Nucleus accumbens (tissue), 56 donors: ENCODE measurements at regions not wholly inside any gene's neighbourhood (a gene's known extent, or its start where the extent isn't known, plus 50 kb on each side); places are given as distances from the start of the nearest gene placed in this dataset.

Source experiments
- DNase-seq, 56 donors: peaks; one replicate each; lab custom pipeline; 2025; lab: John Stamatoyannopoulos, UW

DNA sequence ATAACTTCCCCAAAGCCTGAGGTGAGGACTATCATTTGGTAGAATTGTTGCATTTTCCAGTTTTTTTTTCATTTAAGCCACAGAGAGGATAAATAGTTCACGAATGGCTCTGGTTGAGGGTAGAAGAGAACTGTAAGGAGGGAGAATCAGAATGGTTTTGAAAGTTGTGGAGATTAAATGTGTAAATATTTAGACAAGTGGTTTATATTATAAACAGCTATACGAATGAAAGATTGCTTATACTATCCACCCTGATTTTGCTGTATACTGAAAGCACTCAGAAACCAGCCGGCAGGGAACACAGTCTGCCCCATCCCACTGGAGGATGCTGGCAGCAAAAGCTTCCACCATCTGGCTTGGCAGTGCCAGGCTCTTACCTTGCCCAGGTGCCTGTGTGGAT lies 341.1 kb downstream of the RAPGEF2 start:
- DNase-seq: no peak

DNA sequence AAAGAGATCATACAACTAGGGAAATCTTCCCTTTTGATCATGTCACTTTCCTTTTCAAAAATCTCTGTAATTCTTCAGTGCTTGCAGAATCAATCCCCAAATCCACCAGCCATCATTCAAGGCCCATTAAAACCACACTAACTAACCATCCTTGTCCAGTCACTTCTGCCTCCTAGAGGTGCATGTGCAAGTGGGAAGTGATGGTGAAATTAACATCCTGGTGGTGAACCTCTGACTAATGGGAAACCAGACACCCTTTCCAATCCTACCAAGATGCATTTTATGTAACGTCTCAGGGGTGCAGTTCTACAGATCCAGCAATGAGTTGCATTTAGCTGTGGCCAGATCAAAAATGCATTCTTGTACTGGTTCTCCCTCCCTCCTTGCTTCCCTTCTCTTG lies 341.8 kb downstream of the RAPGEF2 start:
- no peak for DNase-seq

DNA sequence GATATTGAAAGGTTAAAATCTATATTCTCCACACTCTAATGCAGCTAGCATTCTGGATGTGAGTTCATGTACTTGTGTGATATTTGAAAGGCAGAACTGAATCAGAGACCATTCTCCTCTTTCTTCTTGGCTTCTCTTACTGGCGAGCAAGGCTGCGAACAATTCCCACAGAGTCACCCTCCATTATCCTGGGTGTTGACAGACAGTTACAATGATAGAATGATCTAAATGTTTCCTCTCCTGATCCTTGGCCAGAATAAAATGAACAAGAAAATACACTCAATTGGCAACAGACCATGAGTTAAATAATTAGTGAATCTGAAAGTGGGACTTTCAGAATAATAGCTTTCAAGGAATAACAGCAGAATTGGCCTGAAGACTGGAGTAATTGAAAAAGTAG lies 342.8 kb downstream of the RAPGEF2 start:
- DNase-seq: no peak

DNA sequence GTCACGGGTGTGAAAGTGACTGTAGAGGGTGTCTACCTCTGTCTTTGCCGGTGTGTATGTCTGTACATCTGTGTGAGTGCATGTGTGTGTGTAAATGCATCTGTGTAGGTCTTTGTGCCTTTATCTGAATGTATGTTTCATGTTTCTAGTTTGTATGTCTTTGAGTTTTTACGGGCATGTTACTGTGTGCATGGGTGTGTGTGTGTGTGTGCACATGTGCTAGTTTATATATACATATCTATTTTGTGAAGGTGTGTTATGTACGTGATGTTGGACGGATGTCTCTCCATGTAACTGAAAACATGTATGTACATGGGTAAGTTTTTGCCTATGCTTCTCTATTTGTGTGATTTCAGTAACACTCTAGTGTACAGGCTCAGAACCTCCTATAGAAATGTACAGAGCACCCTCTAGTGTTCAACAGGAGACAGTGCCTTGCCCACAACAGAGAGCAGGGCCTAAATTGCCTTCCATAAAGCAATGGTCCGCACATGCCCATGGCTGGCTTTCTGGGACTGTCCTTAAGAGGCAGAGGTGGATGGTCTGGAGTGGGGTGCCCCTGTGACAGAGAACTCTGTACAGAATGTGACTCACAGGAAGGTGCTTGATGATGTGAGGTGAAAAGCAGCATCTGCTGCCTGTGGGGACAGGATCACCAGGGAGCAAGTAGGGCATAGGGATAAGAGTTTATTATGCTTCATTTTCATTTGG lies 343.5 kb downstream of the RAPGEF2 start:
- DNase-seq: peak in 48 of 56 donors; percentile 1 to 64 (median 16)

DNA sequence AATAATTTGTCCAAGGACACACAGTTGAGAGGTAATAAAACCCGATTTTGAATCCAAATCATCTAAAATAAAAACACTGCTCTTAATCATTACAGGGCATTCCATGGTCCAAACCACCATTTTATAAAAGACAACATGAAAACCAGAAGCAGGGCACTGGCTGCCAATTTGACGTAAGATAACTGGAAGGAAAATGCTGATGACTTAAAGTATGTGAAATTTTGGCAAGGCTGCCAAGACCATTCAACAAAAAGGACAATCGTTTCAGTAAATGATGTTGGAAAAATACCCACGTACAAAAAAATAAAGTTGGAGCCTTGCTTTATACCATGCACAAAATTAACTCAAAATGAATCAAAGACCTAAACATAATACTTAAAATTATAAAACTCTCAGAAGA lies 344.4 kb downstream of the RAPGEF2 start:
- DNase-seq: no peak

DNA sequence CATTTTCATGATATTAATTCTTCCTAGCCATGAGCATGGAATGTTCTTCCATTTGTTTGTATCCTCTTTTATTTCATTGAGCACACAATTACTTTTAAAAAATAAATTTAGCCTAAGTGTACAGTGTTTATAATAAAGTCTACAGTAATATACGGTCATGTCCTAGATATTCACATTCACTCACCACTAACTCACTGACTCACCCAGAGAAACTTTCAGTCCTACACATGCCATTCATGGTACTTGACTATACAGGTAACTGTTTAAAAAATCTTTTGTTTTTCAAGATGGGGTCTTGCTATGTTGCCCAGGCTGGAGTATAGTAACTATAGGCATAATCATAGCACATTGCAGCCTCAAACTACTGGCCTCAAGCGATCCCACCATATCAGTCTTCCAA lies 348.1 kb downstream of the RAPGEF2 start:
- no peak for DNase-seq

DNA sequence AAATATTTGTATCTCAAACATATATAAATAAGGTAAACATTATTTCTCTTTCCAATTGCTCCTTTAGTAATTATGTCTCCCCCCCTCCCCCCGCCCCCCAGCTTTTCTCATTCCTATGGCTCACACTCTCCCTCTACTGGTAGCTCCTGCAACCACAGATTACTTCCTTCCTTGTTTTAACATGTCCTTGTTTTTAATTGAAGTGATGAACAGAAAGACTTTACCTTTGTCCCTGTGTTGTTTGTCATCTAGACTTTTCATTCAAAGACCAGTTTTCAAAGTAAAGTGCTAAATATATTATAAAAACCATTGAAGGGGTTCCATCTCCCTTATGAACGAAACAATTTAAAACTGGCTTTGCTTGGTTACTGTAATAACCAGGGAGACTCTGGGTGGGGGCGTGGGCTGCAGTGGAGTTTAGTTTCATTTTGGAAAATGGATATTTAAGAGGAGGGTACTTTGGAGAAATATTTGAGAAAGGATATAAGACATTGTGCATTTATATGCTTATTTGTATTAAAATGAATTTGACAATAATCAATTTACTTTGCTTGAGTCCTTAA lies 352.9 kb downstream of the RAPGEF2 start:
- peak in 9 of 56 donors; percentile 2 to 51 (median 11) for DNase-seq

DNA sequence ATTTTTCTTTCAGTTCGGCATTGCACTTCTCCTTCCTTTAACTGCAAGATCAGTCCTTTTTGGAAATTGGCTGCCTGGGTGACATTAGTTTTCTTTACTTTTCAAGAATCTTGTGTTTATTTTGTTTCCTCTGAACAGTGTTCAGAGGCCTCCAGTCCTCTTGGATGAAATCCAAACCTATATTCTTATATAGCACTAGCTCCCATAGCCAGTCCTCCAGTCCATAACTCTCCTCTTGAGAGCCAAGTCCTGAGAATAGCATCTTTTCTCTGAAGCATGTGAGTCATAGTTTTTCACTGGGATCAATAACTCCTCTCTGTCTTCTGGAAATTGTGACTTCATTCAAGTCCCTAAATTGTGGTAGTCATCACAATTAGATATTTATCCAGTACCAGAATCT lies 357.5 kb downstream of the RAPGEF2 start:
- no peak for DNase-seq

DNA sequence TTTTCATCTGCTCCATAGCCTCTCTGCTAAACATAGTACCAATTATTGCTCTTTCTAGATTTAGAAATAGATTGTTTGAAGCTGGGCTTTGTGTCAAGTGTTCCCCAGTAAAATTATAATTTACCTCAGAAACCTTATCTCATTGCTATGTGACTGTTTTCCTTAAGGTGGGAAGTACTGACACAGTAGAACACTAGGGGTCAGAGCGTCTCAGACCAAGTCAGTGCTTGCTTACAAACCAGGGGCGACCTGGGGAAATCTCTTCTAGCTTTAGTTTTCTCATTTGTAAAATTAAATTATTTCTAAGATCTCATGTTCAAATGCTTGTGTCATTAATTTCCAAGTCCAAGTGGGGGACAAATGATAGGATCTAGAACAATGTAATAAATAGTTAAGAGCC lies 360.4 kb downstream of the RAPGEF2 start:
- no peak for DNase-seq

DNA sequence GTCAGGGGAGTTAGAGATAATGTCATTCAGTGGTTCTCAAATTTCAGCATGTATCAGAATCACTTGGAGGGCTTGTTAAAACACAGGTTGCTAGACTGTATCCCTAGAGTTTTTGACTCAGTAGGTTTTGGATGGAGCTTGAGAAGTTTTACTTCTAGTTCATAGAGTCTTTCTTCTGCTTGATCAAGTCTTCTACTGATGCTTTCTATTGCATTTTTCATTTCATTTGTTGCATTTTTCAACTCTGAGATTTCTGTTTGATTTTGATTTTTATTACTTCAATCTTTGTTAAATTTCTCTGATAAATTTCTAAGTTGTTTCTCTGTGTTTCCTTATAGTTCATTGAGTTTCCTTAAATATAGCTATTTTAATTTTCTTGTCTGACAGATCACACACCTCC lies 361.4 kb downstream of the RAPGEF2 start:
- DNase-seq: no peak

DNA sequence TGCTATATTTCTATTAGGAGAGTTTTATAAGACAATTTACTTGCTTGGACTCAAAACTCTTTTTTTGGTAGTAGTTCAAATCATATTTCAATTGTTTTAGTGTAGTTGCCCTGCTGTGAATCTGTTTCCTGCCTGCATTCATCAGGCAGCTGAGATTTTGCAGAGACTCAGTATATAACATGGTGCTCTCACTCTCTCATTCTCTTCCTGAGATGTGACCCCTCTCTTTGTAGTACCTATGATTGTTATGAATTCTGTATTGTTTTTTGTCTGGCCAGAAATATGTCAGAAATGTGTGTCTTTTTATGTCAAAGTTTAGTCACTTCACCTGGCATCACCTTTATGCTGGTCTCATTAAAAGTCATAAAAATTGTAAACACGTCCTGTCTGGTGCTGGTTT lies 374.0 kb downstream of the RAPGEF2 start:
- DNase-seq: no peak

DNA sequence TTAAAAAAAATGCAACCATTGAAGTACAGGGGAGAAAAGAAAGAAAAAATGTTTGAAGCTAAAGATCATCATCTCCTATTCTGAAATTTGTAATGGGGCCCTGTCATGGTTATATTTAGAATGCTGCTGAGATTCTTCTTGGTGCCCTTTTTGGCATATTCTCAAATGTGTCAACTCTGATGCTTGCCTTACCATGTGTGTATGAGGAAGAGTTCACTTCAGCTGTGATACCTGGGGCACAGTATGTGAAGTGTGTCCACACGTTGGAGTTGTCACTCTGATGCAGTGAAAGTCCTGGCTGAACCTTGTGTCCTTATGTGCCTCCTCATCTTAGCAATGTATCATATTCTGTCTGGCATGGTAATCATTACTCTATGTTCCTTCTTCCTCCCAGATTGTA lies 377.9 kb downstream of the RAPGEF2 start:
- DNase-seq: no peak

DNA sequence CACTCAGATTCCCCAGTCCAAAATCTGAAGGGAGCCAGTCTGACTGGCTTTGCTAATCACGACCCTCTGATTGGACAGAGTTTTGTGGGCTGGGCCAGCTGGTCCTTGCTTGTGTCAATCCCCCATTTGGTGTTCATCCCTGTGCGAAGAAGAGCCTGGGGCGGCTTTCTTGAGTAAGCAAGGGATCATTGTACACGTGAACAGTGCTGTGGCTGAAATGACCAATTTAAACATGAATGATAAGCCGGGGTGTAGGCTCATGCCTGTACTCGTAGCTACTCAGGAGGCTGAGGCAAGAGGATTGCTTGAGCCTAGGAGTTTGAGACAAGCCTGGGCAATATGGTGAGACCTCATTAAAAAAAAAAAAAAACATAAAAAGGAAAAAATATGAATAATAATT lies 379.1 kb downstream of the RAPGEF2 start:
- DNase-seq: no peak

DNA sequence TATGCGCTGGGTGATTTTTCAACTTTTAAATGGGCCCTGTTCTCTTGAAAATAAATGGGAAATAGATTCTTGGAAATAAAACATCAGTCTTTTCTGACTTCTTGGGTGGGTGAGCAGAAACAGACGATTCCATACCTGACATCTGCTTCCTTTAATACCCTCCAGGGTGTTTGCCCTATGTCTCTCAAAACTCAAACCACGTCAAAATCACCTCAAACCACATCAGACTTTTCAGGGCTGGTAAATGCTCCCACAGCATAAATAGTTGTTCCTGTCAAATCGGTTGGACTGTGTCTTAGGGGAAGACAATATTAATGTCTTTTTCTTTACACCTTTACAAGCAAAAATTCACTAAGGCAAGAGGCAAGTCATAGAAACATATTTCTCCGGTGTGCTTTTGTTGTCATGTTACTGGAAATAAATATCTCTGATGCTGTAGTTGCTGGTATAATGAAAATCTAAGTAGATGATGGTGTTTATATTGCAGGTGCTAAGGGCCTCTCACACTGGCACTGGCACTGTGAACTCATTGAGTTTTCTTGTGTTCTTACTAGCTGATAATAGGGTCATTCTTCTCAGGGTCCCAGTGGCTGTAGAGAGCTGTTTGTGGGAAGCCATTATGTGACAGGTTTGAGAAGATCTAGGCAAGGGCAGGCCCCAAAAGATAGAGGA lies 380.4 kb downstream of the RAPGEF2 start:
- no peak for DNase-seq

DNA sequence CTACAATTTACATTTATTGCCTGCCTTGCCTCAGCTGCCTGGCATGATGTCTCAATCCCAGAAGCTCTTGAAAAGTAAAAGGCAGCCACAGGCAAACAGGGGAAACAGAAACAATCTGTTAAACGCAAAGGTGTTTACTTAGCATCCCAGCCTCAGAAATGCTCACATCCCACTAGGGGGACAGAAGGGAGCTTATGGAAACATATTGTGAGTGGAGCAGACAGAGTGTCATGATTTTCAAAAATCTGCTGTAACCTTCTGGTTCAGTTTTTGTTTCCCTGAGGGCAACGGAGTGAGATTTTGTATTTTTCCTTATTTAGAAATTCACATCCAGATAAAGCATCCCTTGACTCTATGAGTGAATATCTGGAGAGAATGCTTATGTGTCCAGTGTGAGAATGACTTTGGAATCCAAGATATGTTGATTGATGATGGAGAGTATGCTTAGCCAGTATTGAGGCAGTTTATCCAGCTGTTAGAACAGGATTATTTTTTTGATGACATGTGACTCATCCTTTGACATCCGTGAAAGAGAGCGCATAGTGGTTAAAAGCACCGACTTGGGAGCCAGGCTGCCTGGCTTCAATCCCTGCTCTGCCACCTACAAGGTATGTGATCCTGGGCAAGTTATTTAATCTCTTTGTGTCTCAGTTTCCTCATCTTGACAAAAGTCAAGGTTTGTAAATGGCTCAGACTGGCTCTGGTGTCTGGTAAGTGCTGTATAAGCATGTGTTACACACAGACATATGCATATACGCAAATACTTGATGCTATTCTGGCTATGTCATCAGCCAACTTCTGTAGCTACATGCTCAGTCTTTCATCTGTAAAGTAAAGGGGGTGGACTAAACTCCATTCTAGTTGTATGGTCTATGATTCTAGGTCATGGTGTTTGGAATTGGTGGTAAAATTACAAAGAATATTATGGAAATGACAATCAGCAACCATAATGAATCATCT lies 381.2 kb downstream of the RAPGEF2 start:
- no peak for DNase-seq

DNA sequence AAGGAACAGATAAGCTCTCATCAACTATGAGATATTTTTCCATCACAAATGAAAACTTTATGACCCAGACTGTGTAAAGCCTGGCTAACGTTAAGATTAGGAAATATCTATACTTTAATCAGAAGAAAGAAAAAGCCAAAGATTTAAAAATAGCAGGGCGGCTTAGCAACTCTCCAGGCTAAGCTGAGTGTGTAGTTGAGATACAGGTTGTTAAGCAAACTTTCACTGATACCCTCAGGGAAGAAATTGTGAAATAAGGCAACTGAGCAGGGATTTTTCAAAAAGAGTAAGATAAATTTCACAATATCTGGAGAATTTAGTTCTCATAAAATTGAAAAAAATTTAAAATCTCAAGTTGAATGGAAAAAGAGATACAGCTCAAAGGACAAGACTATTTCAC lies 382.0 kb downstream of the RAPGEF2 start:
- DNase-seq: no peak

DNA sequence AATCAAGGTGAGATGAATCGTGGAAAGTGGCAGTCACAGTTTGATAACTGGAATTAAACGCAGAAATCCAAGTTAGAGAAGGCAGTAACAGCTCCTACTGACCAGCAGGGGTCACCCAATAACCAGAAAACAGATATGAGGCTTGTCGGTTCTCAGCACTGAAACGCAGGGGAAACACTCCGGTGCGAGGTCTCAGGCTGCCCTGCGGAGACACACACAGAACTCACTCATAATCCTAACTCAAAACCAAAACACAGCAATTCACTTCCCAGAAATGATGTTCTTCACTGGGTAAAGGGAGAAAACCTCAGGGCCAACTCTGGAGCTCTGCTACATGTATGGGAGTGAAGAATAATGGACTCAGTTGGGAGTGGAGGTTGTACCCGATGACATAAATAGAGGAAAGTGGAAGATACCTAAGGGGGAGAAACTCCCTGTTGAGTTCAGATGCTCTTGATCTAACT lies 384.4 kb downstream of the RAPGEF2 start:
- peak in 47 of 56 donors; percentile 0 to 66 (median 18) for DNase-seq

DNA sequence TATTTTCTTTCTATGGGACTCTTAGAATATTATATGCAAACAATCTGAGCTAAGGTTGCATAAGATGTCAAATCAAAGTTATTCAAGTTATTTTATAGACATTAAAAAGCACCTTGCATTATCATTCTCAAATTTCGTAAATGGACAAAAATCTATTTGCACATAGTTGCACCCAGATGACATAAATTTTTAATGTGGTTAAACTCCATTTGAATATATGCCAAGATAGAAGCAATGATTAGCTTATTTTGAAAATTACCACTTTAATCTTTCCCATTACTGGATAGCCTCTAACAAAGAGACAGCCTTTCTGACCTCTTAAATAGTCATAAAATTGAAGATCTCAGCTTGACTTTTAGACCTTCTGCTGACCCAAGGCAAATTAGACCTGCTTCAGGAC lies 386.8 kb downstream of the RAPGEF2 start:
- no peak for DNase-seq

DNA sequence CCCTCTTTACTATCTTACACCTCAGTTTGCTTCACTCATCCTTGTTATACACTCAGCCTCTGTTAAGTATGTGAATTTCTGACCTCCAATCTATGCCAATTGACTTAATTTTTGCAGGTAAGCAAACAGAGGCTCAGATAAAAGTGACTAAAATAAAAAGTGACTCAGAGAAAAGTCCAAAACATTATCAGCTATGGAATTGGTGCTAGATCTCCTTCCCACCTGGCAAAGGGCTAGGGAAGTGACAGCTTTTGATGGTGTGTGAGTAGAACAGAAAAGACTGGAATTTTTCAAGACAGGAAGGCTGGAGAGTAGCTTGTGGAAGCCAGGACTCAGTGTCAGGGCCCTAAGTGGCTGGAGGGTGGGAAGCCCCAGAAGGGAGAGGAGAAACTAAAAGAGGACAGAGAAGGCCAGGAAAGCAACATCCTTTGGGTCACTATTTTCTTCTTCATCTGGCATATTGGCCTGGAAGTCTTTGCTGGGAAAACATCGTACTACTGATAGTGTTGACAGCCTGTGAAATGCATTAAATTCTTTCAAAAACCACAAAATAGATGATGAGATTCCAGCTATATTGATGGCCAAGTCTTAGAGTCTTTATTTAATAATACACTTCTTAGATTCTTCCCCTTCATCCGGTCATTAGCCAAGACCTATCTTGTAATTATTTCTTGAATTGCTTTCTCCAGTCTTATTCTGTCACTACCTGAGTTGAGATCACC lies 392.8 kb downstream of the RAPGEF2 start:
- no peak for DNase-seq

DNA sequence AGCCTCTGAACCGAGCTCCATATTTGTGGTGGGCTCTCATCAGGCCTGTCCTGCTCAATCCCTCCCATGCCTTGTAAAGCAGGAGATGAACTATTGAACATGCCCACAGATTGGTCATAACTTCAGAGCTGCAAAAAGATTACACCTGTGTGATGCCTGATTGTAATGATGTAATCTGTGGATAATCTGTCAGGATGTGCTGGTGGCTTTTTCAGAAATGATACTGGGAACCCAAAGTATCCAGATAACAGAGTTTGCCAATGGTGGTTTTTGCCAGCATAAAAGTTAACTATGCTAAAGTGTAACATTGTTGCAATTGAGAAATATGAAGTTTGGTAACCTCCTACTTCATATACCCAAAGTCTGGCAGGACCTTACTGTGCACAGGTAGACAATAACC lies 393.4 kb downstream of the RAPGEF2 start:
- no peak for DNase-seq
